CD8-positive, alpha-beta memory T cell (primary cell): ENCODE measurements at regions not wholly inside any gene's neighbourhood (a gene's known extent, or its start where the extent isn't known, plus 50 kb on each side); places are given as distances from the start of the nearest gene placed in this dataset.
"Not testable (repeated sequence)": the region's sequence is repeated elsewhere in the genome, so short reads cannot be mapped to it uniquely, and the experiment has no call there.

Experiments
- CTCF ChIA-PET: fragments of 350-600 bp; sonication (Branson Sonifier 250); formaldehyde crosslinking; loops from one replicate; lab custom pipeline; 2021; ENCODE audit warnings: antibody characterized with exemption; lab: Charles Lee
- POLR2A ChIA-PET: fragments of 350-600 bp; sonication (Branson Sonifier 250); formaldehyde crosslinking; loops from one replicate; lab custom pipeline; 2021; ENCODE audit warnings: antibody characterized with exemption; lab: Charles Lee
- DNase-seq, 5 donors: peaks; one replicate each; pipeline versions ENCODE4 v3.0.0 to v3.0.0-alpha.2; 2020 to 2022; ENCODE audit warnings: mixed read lengths in 1 of 5
- H3K27ac ChIP-seq: one replicate; pipeline ENCODE4 v1.7.0; 2013; ENCODE audit warnings: low read depth, mild to moderate bottlenecking, low read length, moderate library complexity
- H3K27me3 ChIP-seq: 2 replicates; pipeline ENCODE4 v1.7.0; 2013; ENCODE audit warnings: low read length, mild to moderate bottlenecking; ENCODE audit not compliant: insufficient read depth, poor library complexity, severe bottlenecking
- H3K36me3 ChIP-seq: 2 replicates; pipeline ENCODE4 v1.7.0; 2013; ENCODE audit warnings: mild to moderate bottlenecking, low read length, moderate library complexity; ENCODE audit not compliant: insufficient read depth
- H3K4me1 ChIP-seq: 2 replicates; pipeline ENCODE4 v1.7.0; 2013; ENCODE audit warnings: mild to moderate bottlenecking, low read length, moderate library complexity; ENCODE audit not compliant: insufficient read depth
- H3K4me3 ChIP-seq: 2 replicates; pipeline ENCODE4 v1.7.0; 2013; ENCODE audit warnings: mild to moderate bottlenecking, low read length
- H3K9me3 ChIP-seq: 2 replicates; pipeline ENCODE4 v1.7.0; 2013; ENCODE audit warnings: mild to moderate bottlenecking, low read length
- H3K27ac Mint-ChIP-seq, 8 donors: one replicate each; pipeline ENCODE4 v1.8.0; 2020 to 2021; ENCODE audit warnings: mixed read lengths in 8 of 8, mild to moderate bottlenecking in 6 of 8, inconsistent platforms in 3 of 8, moderate library complexity in 3 of 8
- H3K27me3 Mint-ChIP-seq, 2 donors: one replicate each; pipeline ENCODE4 v1.8.0; 2020 to 2021; ENCODE audit warnings: mixed read lengths in 2 of 2, mild to moderate bottlenecking in 1 of 2, moderate library complexity in 1 of 2
- H3K36me3 Mint-ChIP-seq, 3 donors: one replicate each; pipeline ENCODE4 v1.8.0; 2020 to 2021; ENCODE audit warnings: mixed read lengths in 3 of 3, inconsistent platforms in 1 of 3, mild to moderate bottlenecking in 1 of 3
- H3K4me1 Mint-ChIP-seq, 3 donors: one replicate each; pipeline ENCODE4 v1.8.0; 2020 to 2021; ENCODE audit warnings: mixed read lengths in 3 of 3, inconsistent platforms in 1 of 3, mild to moderate bottlenecking in 1 of 3
- H3K4me3 Mint-ChIP-seq, 7 donors: one replicate each; pipeline ENCODE4 v1.8.0; 2020 to 2021; ENCODE audit warnings: mixed read lengths in 7 of 7, mild to moderate bottlenecking in 6 of 7, moderate library complexity in 4 of 7, inconsistent platforms in 2 of 7
- H3K9me3 Mint-ChIP-seq, 5 donors: one replicate each; pipeline ENCODE4 v1.8.0; 2020 to 2022; ENCODE audit warnings: mixed read lengths in 5 of 5, mild to moderate bottlenecking in 3 of 5, moderate library complexity in 2 of 5, inconsistent platforms in 1 of 5

DNA sequence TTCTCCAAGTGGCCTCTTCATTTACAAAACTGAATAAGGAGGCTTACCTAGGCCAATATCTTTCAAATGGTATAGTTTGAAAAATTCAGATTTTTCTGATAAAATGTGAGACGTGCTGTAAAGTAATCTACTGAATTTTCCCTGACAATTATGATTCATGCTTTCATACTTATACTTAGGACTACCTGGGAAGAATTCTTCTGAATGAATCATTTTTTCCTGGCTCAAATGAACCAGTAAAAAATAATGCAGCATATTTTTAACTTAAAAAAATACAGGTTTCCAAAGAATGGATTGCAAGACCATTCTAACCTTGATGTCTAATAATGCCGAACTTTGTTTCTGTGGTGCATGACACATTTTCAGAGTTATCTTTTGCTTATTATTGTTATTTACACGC is 375.4 kb downstream of the ZNF674 start:
- H3K9me3 ChIP-seq, result no peaks in the 10 kb centered on the region
- no peak overlapping the region for H3K27ac ChIP-seq
- ChIA-PET POLR2A (no interaction called here), CTCF (no interaction called here)
- Mint-ChIP-seq H3K4me3 (no peak overlapping the region), H3K27me3 (peaks cover 2 to 5% of the 10 kb centered on the region in 2 donors), H3K9me3 (peaks cover 0 to 3% (median 2%) of the 10 kb centered on the region in 5 donors), H3K4me1 (no peaks in the 10 kb centered on the region), H3K36me3 (no peaks in the 10 kb centered on the region), H3K27ac (no peak overlapping the region)
- H3K4me3 ChIP-seq, result no peak overlapping the region
- H3K36me3 ChIP-seq, result no peaks in the 10 kb centered on the region
- no peaks in the 10 kb centered on the region for H3K4me1 ChIP-seq
- DNase-seq, result no peak
- H3K27me3 ChIP-seq, result no peaks in the 10 kb centered on the region

DNA sequence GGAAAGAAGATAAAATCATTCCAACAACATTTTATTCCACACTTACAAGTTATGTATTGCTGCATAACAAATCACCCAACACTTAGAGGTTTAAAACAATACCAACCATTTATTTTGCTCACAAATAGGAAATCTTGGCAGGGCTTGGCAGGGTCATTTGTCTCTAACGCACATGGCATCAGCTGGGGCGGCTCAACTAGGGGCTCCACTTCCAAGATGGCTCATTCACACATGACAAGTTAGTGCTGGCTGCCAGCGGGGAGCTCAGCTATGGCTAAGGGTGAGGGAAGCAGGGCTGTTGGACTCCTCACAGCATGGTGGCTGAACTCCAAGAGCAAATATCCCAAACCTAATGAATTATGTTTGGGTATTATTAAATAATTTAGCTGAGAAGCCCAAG is 377.0 kb downstream of the ZNF674 start:
- no peak for DNase-seq
- ChIA-PET POLR2A (interaction anchor here (0.6 kb wide), 1 partner anchor 91 kb away, joined by 6 read pairs; no protein-coding TSS in a partner anchor), CTCF (no interaction called here)
- no peaks in the 10 kb centered on the region for H3K27me3 ChIP-seq
- no peaks in the 10 kb centered on the region for H3K4me1 ChIP-seq
- H3K4me3 ChIP-seq, result no peak overlapping the region
- no peak overlapping the region for H3K4me3 Mint-ChIP-seq
- no peaks in the 10 kb centered on the region for H3K9me3 ChIP-seq
- H3K36me3 ChIP-seq, result no peaks in the 10 kb centered on the region
- no peaks in the 10 kb centered on the region for H3K4me1 Mint-ChIP-seq
- peaks cover 2 to 5% of the 10 kb centered on the region in 2 donors for H3K27me3 Mint-ChIP-seq
- no peak overlapping the region for H3K27ac Mint-ChIP-seq
- H3K9me3 Mint-ChIP-seq, result peaks cover 0 to 3% (median 2%) of the 10 kb centered on the region in 5 donors
- H3K27ac ChIP-seq, result no peak overlapping the region
- no peaks in the 10 kb centered on the region for H3K36me3 Mint-ChIP-seq

DNA sequence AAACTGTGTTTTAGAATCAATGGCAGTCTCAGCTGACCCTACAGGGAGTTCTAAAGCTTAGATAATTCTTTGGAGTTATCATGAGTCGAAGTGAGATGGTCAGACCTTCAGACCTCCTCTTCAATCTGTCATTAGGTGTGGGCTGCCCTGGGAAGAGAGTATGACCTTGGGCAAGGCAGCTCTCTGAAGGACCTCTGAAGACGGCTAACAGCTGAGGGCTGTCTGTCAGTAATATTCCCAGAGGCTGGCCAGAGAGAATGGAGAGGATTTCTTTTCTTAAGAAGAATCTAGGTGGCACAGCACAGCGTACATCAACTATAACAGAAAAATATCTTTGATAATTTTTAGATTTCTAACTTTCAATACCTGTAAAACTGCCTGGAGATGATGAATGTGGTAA is 379.4 kb downstream of the ZNF674 start:
- CTCF ChIA-PET, result no interaction called here
- Mint-ChIP-seq H3K27ac (no peak overlapping the region), H3K36me3 (no peaks in the 10 kb centered on the region), H3K27me3 (peaks cover 2 to 5% of the 10 kb centered on the region in 2 donors), H3K4me3 (no peak overlapping the region), H3K9me3 (peaks cover 0 to 2% (median 0%) of the 10 kb centered on the region in 5 donors), H3K4me1 (no peaks in the 10 kb centered on the region)
- Histone ChIP-seq H3K9me3 (no peaks in the 10 kb centered on the region), H3K36me3 (no peaks in the 10 kb centered on the region), H3K4me1 (no peaks in the 10 kb centered on the region), H3K4me3 (no peak overlapping the region), H3K27ac (no peak overlapping the region), H3K27me3 (no peaks in the 10 kb centered on the region)
- DNase-seq, result no peak
- POLR2A ChIA-PET, result no interaction called here

DNA sequence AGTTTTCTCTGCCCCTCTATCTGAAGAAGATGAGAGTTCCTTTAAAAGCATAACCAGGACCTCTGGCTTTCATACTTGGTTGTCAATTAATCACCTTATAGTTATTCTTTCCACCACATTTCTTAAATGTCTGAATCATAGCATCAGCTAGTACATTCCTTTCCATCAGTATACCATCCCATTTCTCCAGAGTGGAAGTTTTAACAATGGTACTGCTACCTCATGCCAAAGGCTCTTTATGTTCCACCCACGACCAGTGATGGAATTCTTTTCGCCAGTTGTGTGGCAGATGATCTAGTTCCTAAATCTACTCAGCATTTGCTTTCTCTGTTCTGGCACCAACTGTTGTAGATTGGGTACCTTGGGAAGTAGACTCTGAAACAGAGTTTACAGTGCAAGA is 379.8 kb downstream of the ZNF674 start:
- Histone ChIP-seq H3K27me3 (no peaks in the 10 kb centered on the region), H3K9me3 (no peaks in the 10 kb centered on the region), H3K4me3 (no peak overlapping the region), H3K27ac (no peak overlapping the region), H3K4me1 (no peaks in the 10 kb centered on the region), H3K36me3 (no peaks in the 10 kb centered on the region)
- H3K9me3 Mint-ChIP-seq, result peaks cover 0 to 2% (median 0%) of the 10 kb centered on the region in 5 donors
- peaks cover 2 to 5% of the 10 kb centered on the region in 2 donors for H3K27me3 Mint-ChIP-seq
- no peak overlapping the region for H3K4me3 Mint-ChIP-seq
- H3K36me3 Mint-ChIP-seq, result no peaks in the 10 kb centered on the region
- ChIA-PET POLR2A (no interaction called here), CTCF (no interaction called here)
- no peak overlapping the region for H3K27ac Mint-ChIP-seq
- H3K4me1 Mint-ChIP-seq, result no peaks in the 10 kb centered on the region
- no peak for DNase-seq

DNA sequence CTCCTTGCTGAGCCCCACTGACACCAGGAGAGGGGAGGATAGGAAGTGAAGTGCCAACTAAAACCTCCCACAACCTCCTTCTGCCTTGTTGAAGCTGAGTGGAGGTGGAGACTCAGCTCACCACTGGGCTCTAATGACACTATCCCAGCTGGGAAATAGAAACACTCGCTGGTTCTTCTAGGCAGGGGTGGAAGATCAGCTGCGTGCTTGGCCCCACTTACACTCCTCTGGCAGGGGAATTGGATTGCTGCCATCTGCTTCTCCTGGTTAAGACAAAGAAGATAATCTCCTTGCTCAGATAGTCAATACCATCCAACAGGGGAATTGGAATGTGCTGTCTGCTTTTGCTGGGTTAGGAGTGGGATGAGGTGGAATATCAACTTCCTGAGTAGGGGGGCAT is 392.5 kb downstream of the ZNF674 start:
- ChIA-PET CTCF (no interaction called here), POLR2A (no interaction called here)
- Mint-ChIP-seq H3K9me3 (peaks cover 0 to 1% (median 0%) of the 10 kb centered on the region in 5 donors), H3K4me3 (no peak overlapping the region), H3K27me3 (peaks cover 0 to 3% of the 10 kb centered on the region in 2 donors), H3K4me1 (no peaks in the 10 kb centered on the region), H3K27ac (no peak overlapping the region), H3K36me3 (no peaks in the 10 kb centered on the region)
- Histone ChIP-seq H3K4me1 (no peaks in the 10 kb centered on the region), H3K9me3 (no peaks in the 10 kb centered on the region), H3K4me3 (no peak overlapping the region), H3K27ac (no peak overlapping the region), H3K27me3 (no peaks in the 10 kb centered on the region), H3K36me3 (no peaks in the 10 kb centered on the region)
- no peak for DNase-seq

DNA sequence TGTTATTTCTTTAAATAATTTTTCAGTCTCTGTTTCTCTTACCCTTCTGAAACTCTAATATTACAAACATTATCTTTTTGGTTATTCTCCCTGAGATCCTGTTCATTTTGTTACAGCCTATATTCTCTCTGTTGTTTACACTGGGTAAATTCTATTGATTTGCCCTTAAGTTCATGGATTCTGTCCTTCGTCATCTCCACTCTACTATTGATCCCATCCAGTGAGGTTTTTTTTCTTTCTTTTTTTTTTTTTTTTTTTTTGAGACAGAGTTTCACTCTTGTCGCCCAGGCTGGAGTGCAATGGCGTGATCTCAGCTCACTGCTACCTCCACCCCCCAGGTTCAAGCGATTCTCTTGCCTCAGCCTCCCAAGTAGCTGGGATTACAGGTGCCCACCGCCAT is 393.9 kb downstream of the ZNF674 start:
- H3K4me3 ChIP-seq, H3K27me3 ChIP-seq, CTCF ChIA-PET, H3K27ac ChIP-seq, H3K9me3 ChIP-seq, H3K9me3 Mint-ChIP-seq, H3K4me1 ChIP-seq, H3K27ac Mint-ChIP-seq, H3K36me3 ChIP-seq, H3K4me1 Mint-ChIP-seq, POLR2A ChIA-PET, H3K27me3 Mint-ChIP-seq, H3K4me3 Mint-ChIP-seq, DNase-seq, H3K36me3 Mint-ChIP-seq: not testable (repeated sequence)

DNA sequence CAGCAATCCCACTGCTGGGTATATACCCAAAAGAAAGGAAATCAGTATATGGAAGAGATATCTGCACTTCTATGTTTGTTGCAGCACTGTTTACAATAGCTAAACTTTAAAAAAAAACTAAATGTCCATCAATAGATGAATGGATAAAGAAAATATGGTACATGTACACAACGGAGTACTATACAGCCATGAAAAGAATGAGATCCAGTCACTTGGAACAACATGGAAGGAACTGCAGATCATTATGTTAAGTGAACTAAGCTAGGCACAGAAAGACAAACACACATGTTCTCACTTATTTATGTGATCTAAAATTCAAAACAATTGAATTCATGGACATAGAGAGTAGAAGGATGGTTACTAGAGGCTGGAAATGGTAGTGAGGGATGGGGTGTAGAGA is 400.7 kb downstream of the ZNF674 start:
- DNase-seq, result no peak
- Mint-ChIP-seq H3K27me3 (peaks cover 0 to 3% of the 10 kb centered on the region in 2 donors), H3K4me3 (no peak overlapping the region), H3K36me3 (no peaks in the 10 kb centered on the region), H3K4me1 (no peaks in the 10 kb centered on the region), H3K9me3 (peaks cover 0 to 5% (median 0%) of the 10 kb centered on the region in 5 donors), H3K27ac (no peak overlapping the region)
- ChIA-PET POLR2A (no interaction called here), CTCF (no interaction called here)
- Histone ChIP-seq H3K4me1 (no peaks in the 10 kb centered on the region), H3K27me3 (no peaks in the 10 kb centered on the region), H3K27ac (no peak overlapping the region), H3K9me3 (no peaks in the 10 kb centered on the region), H3K36me3 (no peaks in the 10 kb centered on the region), H3K4me3 (no peak overlapping the region)

DNA sequence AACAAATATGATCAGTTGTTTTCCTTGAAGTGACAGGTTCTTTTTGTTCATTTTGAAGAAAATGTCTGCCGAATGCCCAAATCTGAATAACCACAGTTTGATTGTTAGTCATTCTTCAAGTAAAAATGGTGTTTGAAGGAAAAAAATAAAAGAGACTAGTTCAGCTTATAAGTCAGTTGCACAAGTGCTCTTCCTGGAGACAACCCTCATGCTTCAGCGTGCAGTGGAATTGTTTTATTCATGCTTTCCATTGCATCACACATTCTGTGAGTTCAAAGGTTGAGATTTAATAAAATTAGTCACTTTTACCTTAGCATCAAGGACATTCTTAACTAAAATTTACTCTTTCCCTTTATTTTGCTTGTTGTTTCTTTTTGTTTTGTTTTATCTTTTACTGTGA is 404.9 kb downstream of the ZNF674 start:
- POLR2A ChIA-PET, result no interaction called here
- no peaks in the 10 kb centered on the region for H3K4me1 Mint-ChIP-seq
- no peaks in the 10 kb centered on the region for H3K4me1 ChIP-seq
- H3K27me3 ChIP-seq, result no peaks in the 10 kb centered on the region
- no peak overlapping the region for H3K27ac ChIP-seq
- no peak overlapping the region for H3K27ac Mint-ChIP-seq
- H3K9me3 ChIP-seq, result no peaks in the 10 kb centered on the region
- H3K4me3 Mint-ChIP-seq, result no peak overlapping the region
- peaks cover 0 to 6% (median 0%) of the 10 kb centered on the region in 5 donors for H3K9me3 Mint-ChIP-seq
- CTCF ChIA-PET, result no interaction called here
- no peaks in the 10 kb centered on the region for H3K36me3 ChIP-seq
- no peaks in the 10 kb centered on the region for H3K36me3 Mint-ChIP-seq
- no peak for DNase-seq
- peaks cover 0 to 3% of the 10 kb centered on the region in 2 donors for H3K27me3 Mint-ChIP-seq
- H3K4me3 ChIP-seq, result no peak overlapping the region

DNA sequence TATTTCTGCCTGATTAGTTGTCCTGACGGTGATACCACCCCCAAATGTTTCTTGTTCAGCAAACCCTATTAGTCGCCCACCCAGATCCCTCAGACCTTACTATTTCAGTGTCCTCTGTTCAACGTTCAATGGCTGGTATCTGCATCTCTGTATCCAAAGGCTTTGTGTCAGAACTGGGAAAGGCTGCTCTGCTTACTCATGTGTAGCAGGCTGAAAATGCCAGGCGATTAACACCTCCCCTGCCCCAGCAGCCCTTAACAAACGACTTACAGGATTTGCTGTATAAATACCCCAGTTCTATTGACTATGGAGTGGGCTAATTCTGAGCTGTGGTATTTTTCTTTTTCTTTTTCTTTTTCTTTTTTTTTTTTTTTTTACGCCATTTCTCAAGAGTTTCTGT is 415.0 kb downstream of the ZNF674 start:
- H3K27ac ChIP-seq, result no peak overlapping the region
- no peak for DNase-seq
- Mint-ChIP-seq H3K9me3 (peaks cover 0 to 2% (median 0%) of the 10 kb centered on the region in 5 donors), H3K4me3 (no peak overlapping the region), H3K4me1 (no peaks in the 10 kb centered on the region), H3K36me3 (no peaks in the 10 kb centered on the region), H3K27me3 (peaks cover 7 to 21% of the 10 kb centered on the region in 2 donors), H3K27ac (no peak overlapping the region)
- no peak overlapping the region for H3K4me3 ChIP-seq
- no peaks in the 10 kb centered on the region for H3K4me1 ChIP-seq
- H3K9me3 ChIP-seq, result no peaks in the 10 kb centered on the region
- POLR2A ChIA-PET, result no interaction called here
- H3K27me3 ChIP-seq, result no peaks in the 10 kb centered on the region
- H3K36me3 ChIP-seq, result no peaks in the 10 kb centered on the region
- CTCF ChIA-PET, result no interaction called here
